GM18507 (cell line): ENCODE measurements at regions not wholly inside any gene's neighbourhood (a gene's known extent, or its start where the extent isn't known, plus 50 kb on each side); places are given as distances from the start of the nearest gene placed in this dataset.
"Not testable (repeated sequence)": the region's sequence is repeated elsewhere in the genome, so short reads cannot be mapped to it uniquely, and the experiment has no call there.

Experiments
- DNase-seq: peaks from one replicate; pipeline ENCODE4 v3.0.0; 2011; ENCODE audit warnings: low read depth; ENCODE audit not compliant: insufficient read length; ENCODE audit errors: extremely low spot score
- FAIRE-seq: peaks from 2 replicates; lab custom pipeline; 2011; peaks lifted over from hg19 to GRCh38; lab: Jason Lieb, UNC

DNA sequence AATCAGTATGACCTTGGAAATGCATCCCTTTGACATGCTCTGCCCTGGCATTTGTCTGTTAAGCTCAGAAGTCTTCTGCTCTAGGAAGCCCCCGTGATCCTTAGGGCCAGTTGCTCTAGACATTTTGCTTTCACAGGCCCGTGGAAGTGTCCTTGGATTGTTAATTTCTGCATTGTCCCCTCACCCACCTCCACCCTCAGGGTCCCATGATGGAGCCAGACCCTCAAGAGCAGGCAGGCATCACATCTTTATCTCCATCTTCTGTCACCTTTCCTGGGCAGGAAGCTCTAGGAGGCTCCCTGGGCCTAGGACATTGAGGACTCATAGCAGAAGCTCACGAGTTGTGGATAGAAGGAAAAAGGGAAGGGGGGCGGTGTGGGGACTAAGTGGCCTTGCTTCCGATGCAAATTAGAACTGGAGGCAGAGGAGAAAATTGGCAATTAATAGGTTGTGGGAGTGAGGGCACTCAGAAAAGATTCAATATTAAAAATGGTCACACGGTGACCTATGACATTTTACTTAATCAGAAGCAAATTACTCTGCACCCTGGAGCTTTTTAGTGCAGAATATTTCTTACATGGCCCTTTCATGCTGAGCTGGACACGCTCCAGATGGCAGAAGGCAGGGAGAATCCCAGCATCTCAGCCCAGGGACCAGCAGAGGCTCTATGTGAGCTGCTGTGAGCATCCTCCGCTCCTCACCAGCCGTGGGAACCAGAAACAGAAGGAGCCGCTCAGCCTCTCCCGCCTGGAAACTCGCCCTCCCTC, 185.0 kb downstream of the MATN1 start:
- FAIRE-seq (no peak), DNase-seq (no peak)

DNA sequence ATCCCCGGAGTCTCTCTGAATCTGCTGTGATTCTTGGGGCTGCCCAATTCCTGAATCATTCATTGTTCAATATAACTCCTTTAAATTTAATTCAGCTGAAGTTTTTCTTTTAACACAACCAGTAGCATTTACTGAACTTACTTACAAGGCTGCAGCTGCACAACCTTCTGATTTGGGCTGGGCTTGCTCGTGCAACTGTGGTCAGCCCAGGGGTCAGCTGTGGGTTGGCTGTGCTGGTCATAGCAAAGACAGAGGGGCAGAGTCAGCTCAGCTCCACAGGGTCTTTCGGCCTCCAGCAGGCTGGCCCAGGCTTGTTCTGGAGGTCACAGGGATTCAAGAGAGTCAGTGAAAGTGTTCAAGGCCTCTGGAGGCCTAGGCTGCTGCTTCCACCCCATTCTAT, 186.1 kb downstream of the MATN1 start:
- FAIRE-seq: no peak
- DNase-seq: no peak

DNA sequence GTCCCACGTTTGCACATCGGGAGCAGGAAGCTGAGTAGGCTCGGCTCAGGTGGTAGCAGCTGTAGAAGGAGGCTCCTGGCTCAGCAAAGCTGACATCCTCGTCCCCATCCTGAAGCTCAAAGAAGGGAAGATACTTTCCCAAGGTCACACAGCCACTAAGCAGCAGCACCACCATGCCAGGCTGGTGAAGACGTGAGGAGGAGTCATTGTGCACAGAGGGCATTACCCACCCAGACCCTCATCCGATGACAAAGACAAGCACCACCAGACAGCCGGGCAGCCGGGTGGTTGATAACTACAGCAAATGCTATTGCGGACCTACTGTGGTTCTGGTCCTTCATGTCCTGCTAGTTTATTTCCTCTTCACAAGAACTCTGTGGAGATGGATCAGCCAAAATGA, 186.9 kb downstream of the MATN1 start:
- FAIRE-seq: no peak
- no peak for DNase-seq

DNA sequence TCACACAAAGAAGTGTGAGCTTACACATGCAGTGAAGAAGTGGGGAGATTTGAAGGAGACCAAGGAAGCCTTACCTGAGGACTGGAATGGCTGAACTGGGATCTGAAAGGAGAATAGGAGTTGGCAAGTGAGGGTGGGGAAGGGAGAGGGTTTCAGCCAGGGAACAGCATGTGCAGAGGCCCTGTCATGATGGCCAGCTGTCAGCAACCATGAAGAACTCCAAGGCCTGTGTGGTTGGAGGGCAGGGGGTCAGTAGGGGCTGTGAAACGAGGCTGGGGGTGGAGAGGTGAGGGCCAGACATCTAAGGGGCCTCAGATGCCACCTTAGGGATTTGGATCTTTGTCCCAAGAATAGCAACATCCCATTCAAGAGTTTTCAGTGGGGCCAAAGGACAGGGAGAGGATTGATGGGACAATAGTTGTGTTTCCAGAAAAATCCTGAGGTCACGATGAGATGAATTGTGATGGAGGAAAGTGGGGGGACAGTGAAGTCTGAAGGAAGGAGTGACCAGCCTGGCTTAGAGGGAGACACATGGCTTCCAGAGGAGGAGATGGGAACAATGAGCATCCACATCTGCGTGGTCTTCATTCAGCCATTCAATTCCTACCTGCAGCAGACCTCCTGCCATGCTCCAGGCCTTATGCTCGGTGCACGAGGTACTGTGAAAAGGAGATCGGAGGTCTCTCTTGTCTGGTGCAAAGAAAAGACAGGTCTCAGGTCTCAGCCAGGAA, 187.6 kb downstream of the MATN1 start:
- no peak for FAIRE-seq

DNA sequence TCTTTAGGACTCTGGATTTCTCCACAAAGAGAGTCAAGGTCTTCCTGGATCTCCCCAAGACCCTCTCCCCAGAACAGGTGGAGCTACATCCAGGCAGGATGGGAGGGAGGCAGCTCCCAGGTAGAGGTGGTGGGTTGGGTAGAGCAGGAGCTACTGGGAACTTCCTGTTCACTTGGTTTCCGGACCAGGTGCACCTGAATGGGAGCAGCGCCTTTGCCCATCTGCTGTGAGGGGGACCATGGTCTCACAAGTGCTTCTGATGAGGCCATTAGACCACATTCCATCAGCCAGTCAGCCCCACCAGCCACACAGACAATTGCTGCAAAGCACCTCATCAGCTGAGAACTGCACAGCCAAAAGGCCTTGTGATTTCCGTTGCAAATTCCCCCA, 188.8 kb downstream of the MATN1 start:
- no peak for FAIRE-seq

More for the DNA sequence above, 187.6 kb downstream of the MATN1 start:
- no peak for DNase-seq

DNA sequence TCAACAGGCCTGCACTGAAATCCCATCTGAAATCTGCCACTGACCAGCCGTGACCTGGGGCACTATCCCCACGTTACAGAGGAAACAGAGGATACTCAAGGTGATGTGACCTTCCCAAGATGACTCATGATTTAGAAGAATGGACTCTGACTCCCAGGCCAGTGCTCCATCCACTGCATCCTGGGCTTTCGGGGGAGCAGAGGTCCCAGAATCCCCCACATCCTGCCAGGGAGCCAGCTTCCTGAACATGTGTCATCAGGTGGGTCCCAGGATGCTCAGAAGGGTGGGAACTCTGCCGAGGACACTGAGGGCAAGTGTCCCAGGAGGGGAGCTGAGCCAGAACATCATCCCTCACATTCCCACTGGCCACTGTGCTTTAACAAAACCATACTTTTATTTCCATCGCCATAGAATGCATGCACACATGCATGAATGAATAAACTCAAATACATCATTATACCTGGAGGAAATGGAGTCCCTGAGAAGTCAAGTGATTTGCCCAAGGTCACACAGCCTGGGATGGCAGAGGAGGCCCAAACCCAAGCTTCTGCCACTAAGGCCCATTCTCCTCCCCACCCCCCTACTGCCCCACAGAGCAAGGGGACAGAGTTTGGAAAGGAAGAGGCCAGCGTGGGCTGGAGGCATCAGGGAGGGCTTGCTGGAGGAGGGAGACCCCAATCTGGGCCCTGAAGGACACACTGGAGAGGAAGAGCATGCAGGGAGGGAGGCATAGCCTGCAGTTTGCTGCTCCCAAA, 189.4 kb downstream of the MATN1 start:
- DNase-seq: no peak
- no peak for FAIRE-seq

More for the DNA sequence above, 188.8 kb downstream of the MATN1 start:
- DNase-seq: no peak

DNA sequence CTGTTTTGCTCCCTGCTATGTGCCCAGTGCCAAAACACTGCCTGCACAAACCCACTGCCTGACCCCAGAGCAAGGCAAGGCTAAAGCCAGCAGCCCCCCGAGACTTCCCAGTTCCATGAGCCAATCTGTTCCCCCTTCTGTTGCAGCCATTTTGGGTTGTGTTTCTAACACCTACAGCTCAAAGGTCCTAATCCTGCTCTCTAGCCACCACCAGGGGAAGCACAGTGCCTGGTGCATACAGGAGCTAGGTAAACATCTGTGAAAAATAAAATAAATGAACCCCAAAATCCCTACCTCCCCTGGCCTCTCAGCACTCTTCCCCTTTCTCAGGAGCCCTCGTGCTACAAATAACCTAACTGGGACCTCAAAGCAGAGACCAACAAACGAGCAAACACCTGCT, 190.2 kb downstream of the MATN1 start:
- no peak for DNase-seq
- no peak for FAIRE-seq

DNA sequence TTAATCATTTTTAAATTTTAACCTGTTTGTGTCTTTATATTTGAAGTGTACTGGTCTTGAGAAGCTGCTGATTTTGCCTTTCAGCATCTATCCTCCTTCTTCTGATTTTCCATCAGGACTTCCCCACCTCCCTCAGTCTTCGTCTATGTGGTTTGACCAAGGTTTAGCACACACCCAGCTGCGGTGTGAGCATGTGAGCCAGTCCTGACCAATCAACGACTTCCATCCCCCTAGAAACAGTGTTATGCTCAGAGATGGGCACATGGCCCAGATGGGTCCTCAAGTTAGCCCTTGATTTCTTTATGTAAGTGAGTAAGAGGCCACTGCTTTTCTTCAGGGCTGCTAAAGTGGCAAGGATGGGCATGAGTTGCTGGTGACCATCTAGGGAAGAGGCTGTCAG, 190.8 kb downstream of the MATN1 start:
- no peak for DNase-seq
- no peak for FAIRE-seq

DNA sequence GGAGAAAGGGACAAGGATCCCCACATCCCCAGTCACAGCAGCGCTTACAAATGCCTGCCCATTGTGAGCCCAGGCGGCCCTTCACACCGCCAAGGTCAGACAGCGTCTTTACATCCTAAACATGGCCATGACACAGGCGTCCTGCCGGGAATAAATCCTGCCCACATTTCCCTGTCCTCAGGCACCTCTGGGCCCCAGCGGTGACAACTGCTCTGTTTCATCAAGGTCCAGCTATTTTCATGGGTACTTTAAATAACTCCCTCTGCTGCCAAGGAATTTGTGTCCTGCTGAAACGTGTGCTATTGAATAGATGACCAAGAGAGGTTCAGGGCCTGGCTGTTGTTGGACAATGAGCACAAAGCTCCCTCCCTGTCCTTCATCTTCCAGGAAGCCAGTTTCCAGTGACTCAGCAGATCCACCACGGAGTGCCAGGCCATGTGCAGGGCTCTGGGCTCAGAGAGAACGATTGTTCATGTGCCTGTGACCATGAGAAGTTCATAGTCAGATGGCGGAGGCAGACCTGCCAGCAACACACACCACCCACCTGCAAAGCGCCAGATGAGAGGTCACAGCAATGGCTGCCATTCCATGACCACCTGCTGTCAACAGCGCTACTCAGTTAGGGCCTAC, 195.8 kb downstream of the MATN1 start:
- FAIRE-seq: no peak
- DNase-seq: no peak

DNA sequence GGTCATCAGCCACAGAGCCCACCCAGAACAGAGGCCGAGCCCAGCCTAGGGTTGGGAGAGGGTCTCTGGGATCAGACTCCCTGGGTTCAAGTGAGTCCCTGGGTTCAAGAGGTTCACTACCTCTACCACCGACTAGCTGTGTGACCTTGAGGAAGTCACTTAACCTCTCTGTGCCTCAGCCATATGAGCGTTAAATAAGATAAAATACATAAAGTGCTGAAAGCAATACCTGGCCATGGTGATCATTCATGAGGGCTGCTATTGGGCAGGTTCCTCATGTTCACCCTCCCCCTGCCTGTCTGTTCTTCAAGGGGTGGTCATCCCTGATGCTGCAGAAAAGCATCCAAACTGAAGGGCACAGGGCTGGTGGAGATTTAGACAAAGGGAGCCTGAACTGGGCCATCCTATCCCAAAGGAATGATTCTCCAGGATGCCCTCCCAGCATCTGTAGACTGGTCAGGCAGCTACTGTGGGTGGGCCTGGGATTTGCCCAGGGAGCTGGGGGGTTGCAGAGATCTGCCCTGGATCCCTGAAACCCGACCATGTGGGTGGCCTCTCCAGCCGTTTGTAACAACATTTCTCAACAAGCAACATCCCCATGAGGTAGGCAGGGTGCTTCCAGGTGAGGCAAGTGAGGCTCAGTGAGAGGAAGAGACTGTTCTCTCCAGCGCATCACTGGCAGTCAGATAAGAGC, 196.6 kb downstream of the MATN1 start:
- FAIRE-seq (no peak), DNase-seq (no peak)

DNA sequence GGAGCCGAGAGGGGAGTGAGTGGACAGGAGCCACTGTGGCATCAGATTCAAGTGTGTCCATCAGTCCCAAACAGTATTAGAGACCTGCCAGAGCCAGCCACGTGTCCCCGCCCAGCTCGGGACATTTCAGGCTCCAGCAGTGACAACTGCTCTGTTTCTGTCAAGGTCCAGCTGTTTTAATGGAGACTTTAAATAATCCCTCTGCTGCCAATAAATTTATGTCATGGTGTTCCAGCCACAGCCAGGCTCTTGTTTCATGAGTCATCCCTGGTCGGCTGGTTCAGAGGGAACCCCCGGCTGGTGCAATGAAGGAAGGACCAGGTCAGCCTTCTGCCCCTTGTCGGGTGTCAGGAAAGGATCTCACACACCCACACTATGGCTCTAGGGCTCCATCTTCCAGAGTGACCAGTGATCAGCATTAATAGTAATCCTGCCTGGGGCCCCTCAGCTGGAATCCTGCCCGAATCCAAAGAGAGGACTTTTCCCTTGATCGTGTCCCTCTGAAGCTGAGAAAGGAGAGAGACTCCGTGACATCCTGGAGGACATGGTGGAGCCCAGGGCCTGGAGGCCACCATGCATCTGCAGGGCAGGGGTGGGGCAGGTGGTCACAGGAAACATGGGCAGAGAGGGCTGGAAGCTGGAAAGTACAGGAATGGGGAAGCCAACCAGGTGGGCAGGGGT, 197.3 kb downstream of the MATN1 start:
- DNase-seq (no peak), FAIRE-seq (no peak)

DNA sequence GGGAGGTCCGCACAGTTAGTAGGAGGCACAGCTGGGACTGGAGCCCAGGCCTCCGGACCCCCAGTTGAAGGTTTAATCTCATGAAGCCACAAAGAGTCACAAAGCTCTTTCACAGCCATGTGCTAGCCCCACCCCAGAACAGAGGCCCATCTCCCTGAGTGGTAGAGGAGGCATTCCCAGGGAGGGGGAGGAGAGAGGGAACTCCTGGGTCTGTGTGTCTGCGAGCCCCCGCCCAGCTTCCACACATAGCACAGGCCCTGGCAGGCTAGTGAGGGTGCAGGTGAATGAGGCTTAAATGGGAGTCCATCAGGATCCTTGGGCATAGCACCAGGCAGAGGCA, 197.8 kb downstream of the MATN1 start:
- FAIRE-seq: no peak
- DNase-seq: no peak

DNA sequence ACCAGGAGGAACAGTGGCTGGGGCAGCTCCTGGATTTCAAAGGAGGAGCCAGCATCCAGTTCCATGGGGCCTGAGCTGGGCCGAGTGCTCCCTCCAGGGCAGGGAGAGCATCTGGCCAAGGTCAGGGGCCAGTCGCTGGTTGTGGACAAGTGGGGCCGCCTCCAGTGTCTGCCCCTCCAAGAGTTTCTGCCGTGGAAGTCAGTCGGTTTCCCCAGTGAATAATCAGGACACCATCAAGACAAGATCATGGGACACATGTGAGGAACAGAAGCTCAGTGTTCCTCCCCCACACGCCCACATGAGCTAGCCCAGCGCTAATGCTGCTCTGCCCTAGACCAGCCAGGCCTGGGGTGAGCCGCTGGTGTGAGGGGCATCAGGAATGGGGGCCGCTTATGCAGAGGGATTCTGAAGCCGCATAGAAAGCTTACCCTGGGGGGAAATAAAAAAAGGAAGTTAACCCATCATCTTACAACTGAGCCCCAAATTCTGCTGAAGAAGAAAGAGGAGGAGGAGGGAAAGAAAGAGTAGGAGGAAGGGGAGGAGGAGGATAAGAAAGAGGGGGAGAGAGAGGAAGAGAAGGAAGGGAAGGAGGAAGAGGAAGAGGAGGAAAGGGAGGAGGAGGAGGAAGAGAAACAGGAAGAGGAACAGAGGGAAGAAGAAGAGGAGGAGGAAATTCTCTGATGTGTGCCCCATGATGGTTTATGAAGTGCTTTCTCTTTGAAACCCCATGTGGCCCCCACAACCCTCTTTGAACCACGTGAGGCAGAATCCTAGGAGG, 198.4 kb downstream of the MATN1 start:
- no peak for FAIRE-seq
- no peak for DNase-seq

DNA sequence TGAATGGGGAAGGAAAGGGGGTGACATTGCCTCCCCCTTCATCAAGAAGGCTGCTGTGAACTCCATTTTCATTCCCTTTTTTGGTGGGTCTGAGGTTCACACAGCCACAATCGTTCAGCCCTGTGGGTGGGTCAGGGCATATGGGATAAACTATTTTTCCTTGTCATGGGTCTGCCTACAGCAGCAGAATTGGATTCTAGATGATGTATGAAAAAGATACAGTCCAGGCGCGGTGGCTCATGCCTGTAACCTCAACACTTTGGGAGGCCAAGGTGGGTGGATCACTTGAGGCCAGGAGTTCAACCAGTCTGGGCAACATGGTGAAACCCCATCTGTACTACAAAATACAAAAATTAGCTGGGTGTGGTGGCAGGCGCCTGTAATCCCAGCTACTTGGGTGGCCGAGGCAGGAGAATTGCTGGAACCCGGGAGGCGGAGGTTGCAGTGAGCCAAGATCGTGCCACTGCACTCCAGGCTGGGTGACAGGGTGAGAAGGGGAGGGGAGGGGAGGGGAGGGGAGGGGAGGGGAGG, 199.3 kb downstream of the MATN1 start:
- FAIRE-seq, DNase-seq: not testable (repeated sequence)

DNA sequence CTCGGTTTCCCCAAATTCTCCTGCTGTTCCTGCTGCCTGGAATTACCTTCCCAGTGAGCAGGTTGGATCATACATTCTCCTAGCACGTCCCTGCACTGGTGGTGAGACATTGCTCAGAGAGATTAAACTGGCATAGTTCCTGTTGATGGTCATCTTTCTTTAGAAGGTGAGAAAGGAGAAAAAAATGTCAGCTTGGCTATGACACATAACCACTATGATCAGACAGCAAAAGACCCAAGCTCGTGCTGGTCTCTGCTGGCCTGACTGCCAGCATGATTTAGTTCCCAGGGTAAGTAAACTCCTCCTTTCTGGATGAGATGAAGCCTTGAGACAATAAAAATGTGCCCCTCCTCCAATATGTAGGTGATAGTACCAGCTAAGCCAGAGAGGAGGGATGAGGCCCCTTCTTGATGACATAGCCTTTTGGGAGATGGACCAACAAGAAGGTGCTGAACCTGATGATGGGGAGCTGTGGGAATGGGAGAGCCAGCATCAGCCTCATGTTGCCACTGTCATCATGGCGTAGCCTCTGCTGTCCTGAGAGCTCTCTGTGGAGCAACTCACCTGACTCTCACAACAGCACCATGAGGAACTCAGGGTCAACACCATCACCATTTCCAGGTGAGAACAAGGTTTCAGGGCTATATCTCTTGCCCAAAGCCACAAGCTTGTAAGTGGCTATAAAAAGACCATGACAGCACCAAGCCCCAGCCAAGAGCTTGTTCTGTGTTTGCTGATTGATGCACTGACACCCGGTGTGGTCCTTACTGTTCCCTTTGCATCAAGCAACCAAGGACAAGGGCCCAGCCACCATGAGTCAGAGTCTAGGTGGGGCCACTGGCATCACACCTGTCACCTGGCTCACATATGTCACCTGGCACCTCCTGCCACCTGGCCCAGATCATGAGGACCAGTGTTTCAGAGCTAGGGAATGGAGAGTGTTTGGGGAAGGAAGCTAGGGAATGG, 200.0 kb downstream of the MATN1 start:
- FAIRE-seq (no peak), DNase-seq (no peak)

DNA sequence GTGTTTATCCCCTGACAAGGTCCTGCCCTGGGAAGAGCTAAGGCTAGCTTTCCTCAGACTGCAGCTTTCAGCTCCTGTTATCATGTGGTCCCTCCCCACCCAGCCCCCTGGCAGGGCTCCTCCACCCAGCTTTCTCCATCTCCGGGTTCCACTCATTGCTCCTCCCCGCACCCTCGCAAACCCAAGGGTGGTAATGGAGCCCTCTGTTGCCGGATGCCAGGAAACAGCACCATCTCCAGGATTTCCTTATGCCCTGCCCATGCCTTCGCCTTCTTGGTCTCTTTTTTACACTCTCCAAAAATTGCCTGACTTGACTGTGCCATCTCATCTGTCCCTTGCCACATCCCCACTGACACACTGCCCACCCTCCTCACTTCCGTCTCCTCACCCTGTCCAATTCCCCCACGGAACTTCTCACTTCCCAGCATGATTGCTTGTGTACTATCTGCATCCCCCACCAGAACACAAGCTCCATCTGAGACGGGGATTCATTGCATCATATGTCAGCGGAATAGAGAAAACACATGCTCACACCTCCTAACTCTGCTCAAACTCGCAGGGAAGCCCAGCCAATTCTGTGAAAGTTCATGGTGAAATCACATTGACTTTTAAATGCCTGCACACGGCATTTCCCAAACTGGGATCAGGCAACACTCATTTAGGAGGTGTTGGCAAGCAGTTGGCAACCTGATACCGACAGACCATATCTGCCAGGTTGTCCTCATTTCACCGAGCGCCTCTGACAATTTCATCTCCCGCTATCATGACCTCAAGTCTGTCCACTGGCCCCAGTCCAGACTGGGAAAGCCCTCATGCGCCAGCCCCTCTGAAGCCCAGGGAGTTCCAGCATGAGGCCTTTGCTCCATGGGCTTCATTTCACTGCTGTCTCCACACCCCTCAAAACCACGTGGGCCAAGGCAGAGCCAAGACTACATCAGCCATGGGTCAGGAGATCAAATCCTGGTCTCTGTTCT, 201.1 kb downstream of the MATN1 start:
- DNase-seq: no peak
- no peak for FAIRE-seq
